Pulmonary artery endothelial cell (primary cell): ENCODE measurements at regions not wholly inside any gene's neighbourhood (a gene's known extent, or its start where the extent isn't known, plus 50 kb on each side); places are given as distances from the start of the nearest gene placed in this dataset.

Source experiments
- DNase-seq: peaks from one replicate; pipeline ENCODE4 v3.0.0-alpha.2; 2011; ENCODE audit warnings: low read depth, low spot score

- no peak for DNase-seq
Measured at GRCh38 chr4:79472036-79472435, 64.0 kb upstream of the GK2 start.

- no peak for DNase-seq
Measured at GRCh38 chr4:79471309-79471708, 63.3 kb upstream of the GK2 start.

- no peak for DNase-seq
Measured at GRCh38 chr4:79467246-79467932, 59.4 kb upstream of the GK2 start.

GRCh38 chr4:79466621-79467020 is 58.6 kb upstream of the GK2 start:
- no peak for DNase-seq
